ENCODE measurements at regions not wholly inside any gene's neighbourhood (a gene's known extent, or its start where the extent isn't known, plus 50 kb on each side); places are given as distances from the start of the nearest gene placed in this dataset.

- ATAC-seq: no peak
- Histone ChIP-seq H3K4me3 (no peak overlapping the region), H3K36me3 (no peaks in the 10 kb centered on the region), H3K27ac (no peak overlapping the region), H3K4me1 (no peaks in the 10 kb centered on the region), H3K27me3 (peaks cover 19% of the 10 kb centered on the region), H3K9me3 (peaks cover 0 to 4% (median 0%) of the 10 kb centered on the region in 3 donors)
- WGBS, 2 donors (ENCODE audit: low coverage in 1 of 2): 85% methylated on average over 1 of the region's 1 CpG; no CpG with 5 or more reads in 1 of the 2 donors
- TF ChIP-seq POLR2A (IDR thresholded peaks at IDR 0.05): no peak
- TF ChIP-seq POLR2AphosphoS5 (IDR thresholded peaks at IDR 0.05): no peak
- no peak for TF ChIP-seq CTCF (IDR thresholded peaks at IDR 0.05)
- TF ChIP-seq EP300 (IDR thresholded peaks at IDR 0.05): no peak
These were observed 269.4 kb downstream of the CRLF2 start for GRCh38 chrX:943035-943434.

GRCh38 chrX:940691-941090 lies 271.8 kb downstream of the CRLF2 start:
- Histone ChIP-seq H3K27ac (no peak overlapping the region), H3K4me3 (no peak overlapping the region), H3K4me1 (no peaks in the 10 kb centered on the region), H3K27me3 (peaks cover 24% of the 10 kb centered on the region), H3K9me3 (no peaks in the 10 kb centered on the region), H3K36me3 (no peaks in the 10 kb centered on the region)
- 48 to 92% methylated on average over 2 to 9 of the region's 9 CpGs for WGBS, 2 donors (ENCODE audit: low coverage in 1 of 2)
- ATAC-seq: no peak
- TF ChIP-seq POLR2A (IDR thresholded peaks at IDR 0.05) (no peak), CTCF (IDR thresholded peaks at IDR 0.05) (no peak), EP300 (IDR thresholded peaks at IDR 0.05) (no peak), POLR2AphosphoS5 (IDR thresholded peaks at IDR 0.05) (no peak)

- H3K27me3 ChIP-seq: peaks cover 32% of the 10 kb centered on the region
- H3K4me3 ChIP-seq: no peak overlapping the region
- no peak overlapping the region for H3K27ac ChIP-seq
- no peak for ATAC-seq
- no peaks in the 10 kb centered on the region for H3K36me3 ChIP-seq
- no peak for TF ChIP-seq CTCF (IDR thresholded peaks at IDR 0.05)
- no peak for TF ChIP-seq POLR2AphosphoS5 (IDR thresholded peaks at IDR 0.05)
- TF ChIP-seq POLR2A (IDR thresholded peaks at IDR 0.05): no peak
- no peak for TF ChIP-seq EP300 (IDR thresholded peaks at IDR 0.05)
- WGBS, 2 donors (ENCODE audit: low coverage in 1 of 2): 24 to 52% methylated on average over 12 to 25 of the region's 26 CpGs
- no peaks in the 10 kb centered on the region for H3K4me1 ChIP-seq
- no peaks in the 10 kb centered on the region for H3K9me3 ChIP-seq
These were observed 275.3 kb downstream of the CRLF2 start for GRCh38 chrX:936979-937769.

- no peaks in the 10 kb centered on the region for H3K36me3 ChIP-seq
These were observed 278.8 kb downstream of the CRLF2 start for GRCh38 chrX:933611-934010.

More at GRCh38 chrX:933611-934010, 278.8 kb downstream of the CRLF2 start:
- Histone ChIP-seq H3K9me3 (no peaks in the 10 kb centered on the region), H3K4me1 (no peaks in the 10 kb centered on the region), H3K27ac (no peak overlapping the region), H3K27me3 (peaks cover 16% of the 10 kb centered on the region), H3K4me3 (no peak overlapping the region)
- no peak for ATAC-seq
- TF ChIP-seq CTCF (IDR thresholded peaks at IDR 0.05) (no peak), EP300 (IDR thresholded peaks at IDR 0.05) (no peak), POLR2AphosphoS5 (IDR thresholded peaks at IDR 0.05) (no peak), POLR2A (IDR thresholded peaks at IDR 0.05) (no peak)
- WGBS, 2 donors (ENCODE audit: low coverage in 1 of 2): 69 to 70% methylated on average over 11 of the region's 11 CpGs

Measured in gastroesophageal sphincter (tissue), 4 donors.